HepG2 (cell line): ENCODE measurements at regions not wholly inside any gene's neighbourhood (a gene's known extent, or its start where the extent isn't known, plus 50 kb on each side); places are given as distances from the start of the nearest gene placed in this dataset.

Experiments
- BCL6 ChIP-seq: IDR thresholded peaks from 2 replicates; pipeline ENCODE4 v1.6.1; 2016; ENCODE audit warnings: missing genetic modification reagents, missing compliant biosample characterization
- EHMT2 ChIP-seq: fragments of 200-600 bp; sonication (generic); IDR thresholded peaks from 2 replicates; pipeline ENCODE4 v1.7.0; 2017; ENCODE audit warnings: antibody characterized with exemption, low read depth, low read length, borderline replicate concordance
- GABPB1 ChIP-seq: IDR thresholded peaks from 2 replicates; pipeline ENCODE4 v1.6.1; 2016; ENCODE audit warnings: mild to moderate bottlenecking, missing genetic modification reagents, moderate library complexity, missing compliant biosample characterization
- KDM2A ChIP-seq: sonication (generic); formaldehyde crosslinking; IDR thresholded peaks from 2 replicates; pipeline ENCODE4 v1.4.0; 2020; ENCODE audit warnings: low read depth, missing genetic modification reagents, borderline replicate concordance
- KDM6A ChIP-seq: IDR thresholded peaks from 2 replicates; pipeline ENCODE4 v1.6.1; 2016; ENCODE audit warnings: low read depth
- KLF12 ChIP-seq: sonication (generic); formaldehyde crosslinking; IDR thresholded peaks from 2 replicates; pipeline ENCODE4 v1.4.0; 2020; ENCODE audit warnings: missing genetic modification reagents, borderline replicate concordance
- KLF16 ChIP-seq, 2 experiments: sonication (generic) in 1 of 2; formaldehyde crosslinking in 1 of 2; IDR thresholded peaks; 2 replicates each; pipeline versions ENCODE4 v1.6.1 to v1.8.0; 2016 to 2023; ENCODE audit warnings: missing genetic modification reagents in 2 of 2, missing compliant biosample characterization in 1 of 2
- KMT2A ChIP-seq: sonication (generic); formaldehyde crosslinking; IDR thresholded peaks from 2 replicates; pipeline ENCODE4 v1.4.0; 2020; ENCODE audit warnings: missing genetic modification reagents
- MEIS1 ChIP-seq: sonication (generic); formaldehyde crosslinking; IDR thresholded peaks from 2 replicates; pipeline ENCODE4 v1.9.0; 2021; ENCODE audit warnings: mild to moderate bottlenecking, missing genetic modification reagents, moderate library complexity, borderline replicate concordance
- PHF20 ChIP-seq: sonication (generic); formaldehyde crosslinking; IDR thresholded peaks from 2 replicates; pipeline ENCODE4 v1.5.0; 2020; ENCODE audit warnings: mild to moderate bottlenecking, missing genetic modification reagents
- PITX1 ChIP-seq: sonication (generic); formaldehyde crosslinking; IDR thresholded peaks from 2 replicates; pipeline ENCODE4 v1.5.1; 2020; ENCODE audit warnings: mild to moderate bottlenecking, missing genetic modification reagents
- PPARG ChIP-seq: conservative IDR thresholded peaks from 2 replicates; pipeline ENCODE4 v1.6.1; 2016; ENCODE audit warnings: missing biosample characterization, missing genetic modification reagents
- PRDM10 ChIP-seq: sonication (generic); formaldehyde crosslinking; IDR thresholded peaks from 2 replicates; pipeline ENCODE4 v1.4.0; 2020; ENCODE audit warnings: low read depth, missing genetic modification reagents
- RBFOX2 ChIP-seq: fragments of 200-400 bp; formaldehyde crosslinking; IDR thresholded peaks from 2 replicates; pipeline ENCODE4 v1.6.1; 2017; ENCODE audit warnings: low read depth, mild to moderate bottlenecking, low read length
- SP140L ChIP-seq: sonication (generic); formaldehyde crosslinking; IDR thresholded peaks from 2 replicates; pipeline ENCODE4 v1.4.0; 2020; ENCODE audit warnings: missing genetic modification reagents, borderline replicate concordance
- TBX3 ChIP-seq: fragments of 450-650 bp; IDR thresholded peaks from 2 replicates; pipeline ENCODE4 v1.6.1; 2017; ENCODE audit warnings: antibody characterized with exemption, mild to moderate bottlenecking, inconsistent platforms, borderline replicate concordance
- TFDP1 ChIP-seq: IDR thresholded peaks from 2 replicates; pipeline ENCODE4 v1.6.1; 2016; ENCODE audit warnings: missing compliant biosample characterization, missing genetic modification reagents, borderline replicate concordance
- WIZ ChIP-seq: sonication (generic); formaldehyde crosslinking; IDR thresholded peaks from 2 replicates; pipeline ENCODE4 v1.5.1; 2020; ENCODE audit warnings: mild to moderate bottlenecking, missing genetic modification reagents
- YEATS2 ChIP-seq: sonication (generic); formaldehyde crosslinking; IDR thresholded peaks from 2 replicates; pipeline ENCODE4 v1.4.0; 2020; ENCODE audit warnings: missing genetic modification reagents, borderline replicate concordance
- ZFP36L2 ChIP-seq: sonication (generic); formaldehyde crosslinking; IDR thresholded peaks from 2 replicates; pipeline ENCODE4 v1.4.0; 2020; ENCODE audit warnings: missing genetic modification reagents
- ZFP82 ChIP-seq: sonication (generic); formaldehyde crosslinking; IDR thresholded peaks from 2 replicates; pipeline ENCODE4 v1.5.1; 2020; ENCODE audit warnings: mild to moderate bottlenecking, missing genetic modification reagents, borderline replicate concordance
- ZNF143 ChIP-seq: sonication (generic); formaldehyde crosslinking; IDR thresholded peaks from 2 replicates; pipeline ENCODE4 v1.4.0; 2020; ENCODE audit warnings: missing genetic modification reagents
- ZNF17 ChIP-seq: sonication (generic); formaldehyde crosslinking; IDR thresholded peaks from 2 replicates; pipeline ENCODE4 v1.5.0; 2020; ENCODE audit warnings: mild to moderate bottlenecking, missing genetic modification reagents
- ZNF576 ChIP-seq: sonication (generic); formaldehyde crosslinking; IDR thresholded peaks from 2 replicates; pipeline ENCODE4 v1.4.0; 2020; ENCODE audit warnings: mild to moderate bottlenecking, missing genetic modification reagents
- ZNF652 ChIP-seq: IDR thresholded peaks from 2 replicates; pipeline ENCODE4 v1.6.1; 2016; ENCODE audit warnings: low read depth, borderline replicate concordance
- ZNF780A ChIP-seq: sonication (generic); formaldehyde crosslinking; IDR thresholded peaks from 2 replicates; pipeline ENCODE4 v1.8.0; 2022; ENCODE audit warnings: mild to moderate bottlenecking, missing genetic modification reagents, moderate library complexity
- ZNF878 ChIP-seq: sonication (generic); formaldehyde crosslinking; IDR thresholded peaks from 2 replicates; pipeline ENCODE4 v1.8.1; 2023; ENCODE audit warnings: mild to moderate bottlenecking, missing genetic modification reagents, moderate library complexity

GRCh38 chr7:54917613-54918391, 101.0 kb upstream of the EGFR start (continued):
- 0 out of 2 replicates have a peak, but pooled peaks have one; percentile 25 for TF ChIP-seq PRDM10 (CRISPR knock-in tag)
- no peak for TF ChIP-seq TFDP1 (CRISPR knock-in tag)
- no peak for TF ChIP-seq ZNF576 (CRISPR knock-in tag)
- TF ChIP-seq ZNF143 (CRISPR knock-in tag), result no peak
- no peak for TF ChIP-seq PHF20
- peak; percentile 65 for TF ChIP-seq PPARG
- TF ChIP-seq ZNF780A (CRISPR knock-in tag), result no peak
- peak; percentile 58 for TF ChIP-seq GABPB1 (CRISPR knock-in tag)
- peak; percentile 41; the same call in 1 of the 2 replicates for TF ChIP-seq BCL6 (CRISPR knock-in tag)
- no peak for TF ChIP-seq ZFP82 (CRISPR knock-in tag)
- no peak for TF ChIP-seq ZFP36L2 (CRISPR knock-in tag)
- no peak for TF ChIP-seq MEIS1 (CRISPR knock-in tag)
- peak; percentile 37; the same call in 1 of the 2 replicates for TF ChIP-seq KDM2A (CRISPR knock-in tag)
- TF ChIP-seq ZNF652 (CRISPR knock-in tag), result no peak; the same call in 1 of the 2 replicates
- TF ChIP-seq KDM6A (CRISPR knock-in tag), result 0 out of 2 replicates have a peak, but pooled peaks have one; percentile 41
- TF ChIP-seq TBX3, result no peak
- TF ChIP-seq KMT2A (CRISPR knock-in tag), result 0 out of 2 replicates have a peak, but pooled peaks have one; percentile 27
- TF ChIP-seq ZNF17 (CRISPR knock-in tag), result no peak
- peak in 1 of 2 experiments; percentile 57; a peak in 1 of 4 replicates for TF ChIP-seq KLF16 (CRISPR knock-in tag; IDR thresholded peaks at IDR 0.05)
- no peak for TF ChIP-seq ZNF878
- no peak for TF ChIP-seq SP140L (CRISPR knock-in tag)
- 0 out of 2 replicates have a peak, but pooled peaks have one; percentile 67 for TF ChIP-seq WIZ (CRISPR knock-in tag)
- TF ChIP-seq PITX1 (CRISPR knock-in tag), result peak; percentile 74
- TF ChIP-seq EHMT2, result no peak
- no peak for TF ChIP-seq RBFOX2
- no peak for TF ChIP-seq KLF12
- no peak for TF ChIP-seq YEATS2
